Right lobe of liver (tissue), 6 donors: ENCODE measurements at regions not wholly inside any gene's neighbourhood (a gene's known extent, or its start where the extent isn't known, plus 50 kb on each side); places are given as distances from the start of the nearest gene placed in this dataset.

Experiments
- ATAC-seq, 4 donors: fragments of 200-7000 bp; cut with Tn5 transposase; one replicate each; pipeline ENCODE4 v1.9.1; 2020; ENCODE audit warnings: mild to moderate bottlenecking in 4 of 4, moderate library complexity in 4 of 4
- DNase-seq, 3 donors: peaks; one replicate each; pipeline ENCODE4 v3.0.0-alpha.2; 2020
- H3K27ac ChIP-seq, 3 donors: fragments of 200-600 bp; one replicate each; pipeline ENCODE4 v1.8.0; 2022
- H3K27me3 ChIP-seq, 2 donors: fragments of 200-600 bp; one replicate each; pipeline ENCODE4 v1.8.0; 2022
- H3K36me3 ChIP-seq, 4 donors: fragments of 200-600 bp; sonication (generic) in 1 of 4; one replicate each; pipeline versions ENCODE4 v1.5.1 to v1.8.0; 2017 to 2022; ENCODE audit warnings: control low read depth in 1 of 4
- H3K4me1 ChIP-seq, 4 donors: fragments of 200-600 bp; sonication (generic) in 1 of 4; one replicate each; pipeline versions ENCODE4 v1.5.1 to v1.8.0; 2017 to 2022; ENCODE audit warnings: control low read depth in 1 of 4
- H3K4me3 ChIP-seq, 3 donors: fragments of 200-600 bp; one replicate each; pipeline ENCODE4 v1.8.0; 2022
- H3K9me3 ChIP-seq, 4 donors: fragments of 200-600 bp; sonication (generic) in 1 of 4; one replicate each; pipeline versions ENCODE4 v1.5.1 to v1.8.0; 2017 to 2022; ENCODE audit warnings: control low read depth in 1 of 4
- POLR2A ChIP-seq: fragments of 450-650 bp; IDR thresholded peaks from one replicate; pipeline ENCODE4 v1.6.1; 2017; ENCODE audit warnings: antibody characterized with exemption, mild to moderate bottlenecking
- WGBS: methylation state at CpG from one replicate; pipeline ENCODE4 v1.1.6; 2018; ENCODE audit warnings: low coverage, low lambda C conversion rate; ENCODE audit not compliant: insufficient coverage; ENCODE audit errors: missing lambda C conversion rate; 5-methylcytosine and 5-hydroxymethylcytosine counted together
- intact Hi-C, 2 donors: fragments of 100-400 bp; cut with DNase I; formaldehyde crosslinking; loops; one replicate each; pipeline versions ENCODE4 v1.11.2 to v1.14.1; 2022
- TF ChIP-seq, protein P1 (sequence below), 4 donors: fragments of 200-600 bp in 3 of 4; fragments of 450-650 bp in 1 of 4; IDR thresholded peaks; one replicate each; pipeline versions ENCODE4 v1.5.1 to v1.8.0; 2016 to 2022; ENCODE audit warnings: antibody characterized with exemption in 4 of 4, mild to moderate bottlenecking in 2 of 4
- donor health status: DM: no; HTN: yes; CAD: no.
- donor health status: DM: no; HTN: no; CAD: no.
- donor health status: DM: no; HTN: no; CAD: no.
- donor health status: DM: no; HTN: yes; CAD: no.
- donor health status: DM: no; HTN: yes; CAD: no.

DNA sequence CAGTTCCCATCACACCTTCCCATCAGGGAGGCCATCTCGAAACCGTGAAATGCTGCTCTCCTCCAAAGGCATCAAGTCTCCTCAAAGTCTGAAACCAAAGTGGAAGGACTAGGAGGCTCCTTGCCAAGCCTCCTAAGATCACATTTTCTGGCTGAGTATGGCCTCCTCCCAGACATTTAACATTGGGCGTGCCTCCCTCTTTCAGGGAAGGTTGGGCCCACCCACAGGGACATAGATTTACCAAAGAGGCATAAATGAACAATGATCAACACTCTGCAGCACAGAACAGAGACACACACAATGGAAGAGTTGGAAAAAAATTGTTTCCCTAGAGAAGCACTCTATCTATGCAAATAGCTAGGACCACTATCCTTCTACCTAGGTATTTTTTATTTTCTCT, 381.8 kb downstream of the MAFB start:
- DNase-seq (no peak), ATAC-seq (no peak)
- intact Hi-C loops = no loop called here
- no peaks in the 10 kb centered on the region for H3K4me1 ChIP-seq
- no peak overlapping the region for H3K4me3 ChIP-seq
- no peaks in the 10 kb centered on the region for H3K36me3 ChIP-seq
- no peaks in the 10 kb centered on the region for H3K27me3 ChIP-seq
- no peak overlapping the region for H3K27ac ChIP-seq
- no peak for TF ChIP-seq POLR2A
- TF ChIP-seq, protein P1, sequence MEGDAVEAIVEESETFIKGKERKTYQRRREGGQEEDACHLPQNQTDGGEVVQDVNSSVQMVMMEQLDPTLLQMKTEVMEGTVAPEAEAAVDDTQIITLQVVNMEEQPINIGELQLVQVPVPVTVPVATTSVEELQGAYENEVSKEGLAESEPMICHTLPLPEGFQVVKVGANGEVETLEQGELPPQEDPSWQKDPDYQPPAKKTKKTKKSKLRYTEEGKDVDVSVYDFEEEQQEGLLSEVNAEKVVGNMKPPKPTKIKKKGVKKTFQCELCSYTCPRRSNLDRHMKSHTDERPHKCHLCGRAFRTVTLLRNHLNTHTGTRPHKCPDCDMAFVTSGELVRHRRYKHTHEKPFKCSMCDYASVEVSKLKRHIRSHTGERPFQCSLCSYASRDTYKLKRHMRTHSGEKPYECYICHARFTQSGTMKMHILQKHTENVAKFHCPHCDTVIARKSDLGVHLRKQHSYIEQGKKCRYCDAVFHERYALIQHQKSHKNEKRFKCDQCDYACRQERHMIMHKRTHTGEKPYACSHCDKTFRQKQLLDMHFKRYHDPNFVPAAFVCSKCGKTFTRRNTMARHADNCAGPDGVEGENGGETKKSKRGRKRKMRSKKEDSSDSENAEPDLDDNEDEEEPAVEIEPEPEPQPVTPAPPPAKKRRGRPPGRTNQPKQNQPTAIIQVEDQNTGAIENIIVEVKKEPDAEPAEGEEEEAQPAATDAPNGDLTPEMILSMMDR (IDR thresholded peaks at IDR 0.05) = no peak
- no peaks in the 10 kb centered on the region for H3K9me3 ChIP-seq
- 52% methylated on average over 2 of the region's 3 CpGs for WGBS

DNA sequence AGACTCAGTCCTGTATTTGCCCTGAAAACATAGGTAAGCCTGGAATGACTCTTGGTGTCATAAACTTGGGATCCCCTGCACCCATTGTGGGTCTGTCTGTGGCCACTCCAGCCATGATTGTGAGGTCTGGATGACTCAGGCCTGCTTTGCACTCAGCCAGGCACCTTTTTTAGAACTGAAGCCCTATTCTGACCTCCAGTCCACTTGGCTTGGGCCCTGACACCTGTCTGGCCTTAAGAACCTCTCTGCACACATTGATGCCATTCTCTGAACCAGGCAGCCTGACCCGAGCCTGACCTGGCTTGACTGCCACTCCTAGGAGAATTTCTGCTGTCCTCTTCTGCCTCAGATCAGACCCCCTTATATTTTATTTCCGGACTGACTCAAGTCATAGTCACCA, 383.7 kb downstream of the MAFB start:
- Histone ChIP-seq H3K36me3 (no peaks in the 10 kb centered on the region), H3K9me3 (no peaks in the 10 kb centered on the region), H3K4me3 (no peak overlapping the region), H3K4me1 (no peaks in the 10 kb centered on the region), H3K27ac (no peak overlapping the region), H3K27me3 (no peaks in the 10 kb centered on the region)
- intact Hi-C loops = no loop called here
- 73% methylated on average over 1 of the region's 2 CpGs for WGBS
- DNase-seq (no peak), ATAC-seq (no peak)
- TF ChIP-seq, protein P1 (IDR thresholded peaks at IDR 0.05) = no peak
- no peak for TF ChIP-seq POLR2A

DNA sequence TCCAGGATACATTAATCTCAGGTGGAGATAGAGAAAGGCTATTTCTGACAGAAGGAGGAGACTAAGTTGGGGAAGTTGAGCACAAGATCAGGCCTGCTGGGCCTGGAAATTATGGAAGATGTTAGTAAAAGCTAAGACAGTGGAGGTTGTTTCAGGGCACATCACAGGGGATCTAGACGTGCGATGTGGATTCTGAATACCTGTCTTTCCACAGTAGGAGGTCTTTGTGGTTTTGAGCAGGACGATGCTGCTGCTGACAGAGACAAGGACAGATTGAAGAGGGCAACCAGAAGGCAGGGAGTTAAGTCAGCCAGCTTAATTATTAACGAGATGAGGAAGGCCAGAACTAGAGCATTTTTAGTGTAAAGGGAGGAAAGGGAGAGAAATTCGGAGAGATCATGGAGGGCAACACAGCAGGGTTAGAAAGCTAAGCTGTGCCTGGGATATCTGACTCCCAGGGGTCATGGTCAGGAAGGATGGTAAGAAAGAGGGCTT, 384.9 kb downstream of the MAFB start:
- H3K4me1 ChIP-seq = no peaks in the 10 kb centered on the region
- ATAC-seq (peak in 1 of 4 donors; percentile 37), DNase-seq (no peak)
- no peaks in the 10 kb centered on the region for H3K36me3 ChIP-seq
- WGBS = 41% methylated on average over 5 of the region's 5 CpGs
- TF ChIP-seq, protein P1 (IDR thresholded peaks at IDR 0.05) = no peak
- TF ChIP-seq POLR2A = no peak
- intact Hi-C loops = no loop called here
- no peaks in the 10 kb centered on the region for H3K27me3 ChIP-seq
- no peak overlapping the region for H3K4me3 ChIP-seq
- H3K27ac ChIP-seq = no peak overlapping the region
- H3K9me3 ChIP-seq = no peaks in the 10 kb centered on the region

DNA sequence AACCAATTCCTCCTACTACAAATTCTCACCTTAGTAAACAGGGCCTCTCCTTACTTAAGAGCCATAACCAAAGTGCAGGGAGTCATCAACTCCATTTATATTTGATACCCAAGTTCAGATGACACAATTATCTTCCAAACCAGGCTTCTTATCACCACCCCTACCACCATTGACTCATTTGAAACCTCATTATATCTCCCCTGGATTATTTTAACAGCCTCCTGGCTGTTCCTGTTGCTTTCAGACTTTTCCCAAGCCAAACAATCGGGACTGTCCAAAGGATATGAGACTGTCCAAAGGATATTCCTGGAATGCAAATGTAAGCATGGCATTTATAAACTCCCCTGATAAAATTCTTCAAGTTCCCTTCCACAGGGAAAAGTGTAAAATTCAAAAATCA, 394.3 kb downstream of the MAFB start:
- H3K27ac ChIP-seq = no peak overlapping the region
- H3K36me3 ChIP-seq = no peaks in the 10 kb centered on the region
- TF ChIP-seq, protein P1 (IDR thresholded peaks at IDR 0.05) = no peak
- TF ChIP-seq POLR2A = no peak
- DNase-seq (no peak), ATAC-seq (no peak)
- H3K4me1 ChIP-seq = no peaks in the 10 kb centered on the region
- 27% methylated on average over 1 of the region's 1 CpG for WGBS
- H3K27me3 ChIP-seq = no peaks in the 10 kb centered on the region
- H3K9me3 ChIP-seq = no peaks in the 10 kb centered on the region
- no peak overlapping the region for H3K4me3 ChIP-seq
- intact Hi-C loops = no loop called here

DNA sequence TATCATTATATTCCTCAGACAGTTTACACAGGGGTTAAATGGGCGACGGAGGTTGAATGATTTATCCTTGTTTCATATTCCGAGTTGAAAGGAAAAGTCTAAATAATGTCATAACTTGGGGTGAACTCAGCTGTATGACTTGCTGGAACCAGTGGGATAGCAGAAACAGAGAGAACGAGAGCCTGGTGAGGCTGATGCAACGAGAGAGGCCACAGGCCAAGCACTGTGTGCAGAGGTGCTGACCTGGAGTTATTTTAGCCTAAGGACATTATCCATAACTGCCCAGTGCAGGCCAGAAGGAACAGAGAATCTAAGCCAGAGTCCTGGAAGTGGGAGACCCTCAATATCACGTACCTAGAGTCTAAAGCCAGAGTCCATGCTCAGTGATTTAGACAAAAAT, 394.9 kb downstream of the MAFB start:
- intact Hi-C loops = no loop called here
- H3K27me3 ChIP-seq = no peaks in the 10 kb centered on the region
- no peak overlapping the region for H3K4me3 ChIP-seq
- no peak for DNase-seq
- no peak overlapping the region for H3K27ac ChIP-seq
- TF ChIP-seq POLR2A = no peak
- TF ChIP-seq, protein P1 (IDR thresholded peaks at IDR 0.05) = no peak
- no peaks in the 10 kb centered on the region for H3K4me1 ChIP-seq
- WGBS = 56% methylated on average over 6 of the region's 6 CpGs
- ATAC-seq = no peak
- H3K36me3 ChIP-seq = no peaks in the 10 kb centered on the region
- no peaks in the 10 kb centered on the region for H3K9me3 ChIP-seq
